Panc1 (cell line): ENCODE measurements at regions not wholly inside any gene's neighbourhood (a gene's known extent, or its start where the extent isn't known, plus 50 kb on each side); places are given as distances from the start of the nearest gene placed in this dataset.

Experiments
- ATAC-seq: fragments of 200-7000 bp; cut with Tn5 transposase; 2 replicates; pipeline ENCODE4 v1.9.1; 2020; ENCODE audit warnings: mild to moderate bottlenecking, moderate library complexity
- BruUV-seq: library from RNA; stranded (reverse); fragments of 400-500 nt; replicated peaks from 2 replicates; lab custom pipeline; 2021; lab: Mats Ljungman, UMichigan
- CTCF ChIA-PET: fragments of 300-600 bp; sonication (Branson Sonifier 250); formaldehyde crosslinking; loops from one replicate; lab custom pipeline; 2022; ENCODE audit warnings: antibody characterized with exemption; lab: Charles Lee
- POLR2A ChIA-PET: fragments of 300-600 bp; sonication (Branson Sonifier 250); formaldehyde crosslinking; loops from one replicate; lab custom pipeline; 2022; ENCODE audit warnings: antibody characterized with exemption; lab: Charles Lee
- DNase-seq: peaks from one replicate; pipeline ENCODE4 v3.0.0-alpha.2; 2010; ENCODE audit warnings: low read depth, low spot score
- H3K27ac ChIP-seq: 2 replicates; pipeline ENCODE4 v1.5.1; 2011; ENCODE audit warnings: mild to moderate bottlenecking, low read length, inconsistent platforms
- H3K27me3 ChIP-seq: fragments of 200-500 bp; sonication (Bioruptor generic); 2 replicates; pipeline ENCODE4 v1.6.0; 2014; ENCODE audit warnings: low read length, inconsistent platforms; ENCODE audit not compliant: control insufficient read depth, insufficient read depth
- H3K36me3 ChIP-seq: fragments of 200-500 bp; sonication (Bioruptor generic); 2 replicates; pipeline ENCODE4 v1.5.1; 2014; ENCODE audit warnings: inconsistent platforms, mild to moderate bottlenecking, low read length, moderate library complexity; ENCODE audit not compliant: control insufficient read depth, insufficient read depth
- H3K4me1 ChIP-seq: 2 replicates; pipeline ENCODE4 v1.5.1; 2011; ENCODE audit warnings: inconsistent platforms, mild to moderate bottlenecking, low read length, moderate library complexity; ENCODE audit not compliant: control insufficient read depth, insufficient read depth
- H3K4me3 ChIP-seq, 2 experiments: 2 replicates each; pipeline ENCODE4 v1.5.1; 2011 to 2012; ENCODE audit warnings: low read depth in 2 of 2, low read length in 2 of 2, mild to moderate bottlenecking in 2 of 2, inconsistent platforms in 1 of 2, moderate library complexity in 1 of 2
- H3K9me3 ChIP-seq: fragments of 200-500 bp; sonication (Bioruptor generic); 2 replicates; pipeline ENCODE4 v1.5.1; 2014; ENCODE audit warnings: low read depth, mild to moderate bottlenecking, inconsistent platforms, low read length, moderate library complexity; ENCODE audit not compliant: control insufficient read depth, insufficient read depth
- POLR2AphosphoS5 ChIP-seq: IDR thresholded peaks from 2 replicates; pipeline ENCODE4 v1.6.1; 2012; ENCODE audit warnings: mild to moderate bottlenecking, low read depth, low read length, moderate library complexity
- SIN3A ChIP-seq: IDR thresholded peaks from 2 replicates; pipeline ENCODE4 v1.6.1; 2012; ENCODE audit warnings: low read depth, mild to moderate bottlenecking, low read length, moderate library complexity, borderline replicate concordance; ENCODE audit not compliant: insufficient read depth
- TCF7L2 ChIP-seq: IDR thresholded peaks from 2 replicates; pipeline ENCODE4 v1.6.1; 2011; ENCODE audit warnings: mild to moderate bottlenecking, low read depth, low read length, inconsistent platforms
- in situ Hi-C: cut with HindIII; loops from 2 replicates; pipeline ENCODE4 v1.10.0; 2016; ENCODE audit warnings: low sequenced_read_pairs, low pct_unique_long_range_greater_than_20kb
- intact Hi-C: fragments of 100-400 bp; cut with micrococcal nuclease; formaldehyde crosslinking; loops from one replicate; pipeline ENCODE4 v1.10.0; 2022; ENCODE audit not compliant: unreplicated experiment
- TF ChIP-seq, protein P1 (sequence below): fragments of 450-650 bp; IDR thresholded peaks from 2 replicates; pipeline ENCODE4 v1.5.1; 2017; ENCODE audit warnings: mild to moderate bottlenecking
- TF ChIP-seq, protein P2 (sequence below), 2 experiments: IDR thresholded peaks; 2 replicates each; pipeline ENCODE4 v1.6.1; 2011 to 2012; ENCODE audit warnings: low read depth in 2 of 2, control low read depth in 1 of 2, low read length in 1 of 2, mild to moderate bottlenecking in 1 of 2, moderate library complexity in 1 of 2; ENCODE audit not compliant: insufficient read depth in 1 of 2

DNA sequence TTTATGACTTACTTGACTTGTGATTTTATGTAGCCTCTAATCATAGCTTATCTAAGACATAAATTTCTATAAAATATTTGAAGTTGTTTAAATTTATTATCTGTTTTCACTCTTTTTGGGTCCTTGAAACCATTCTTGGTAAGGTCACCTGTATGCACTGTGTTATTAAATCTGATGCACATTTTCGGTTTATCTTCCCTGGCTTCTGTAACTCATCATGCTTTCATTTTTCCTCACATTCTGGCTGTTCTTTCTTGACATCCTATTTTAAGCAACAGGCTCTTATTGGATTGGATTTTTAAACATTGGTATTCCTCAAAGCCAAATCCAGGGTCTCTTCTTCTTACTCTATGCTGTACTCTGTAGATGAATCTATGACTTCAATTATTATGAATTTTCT, 341.6 kb downstream of the TGFB2 start:
- H3K36me3 ChIP-seq = no peaks in the 10 kb centered on the region
- no peak overlapping the region; the same call in 1 of the 2 replicates for H3K27ac ChIP-seq
- ChIA-PET POLR2A (no interaction called here), CTCF (no interaction called here)
- H3K4me3 ChIP-seq = no peak overlapping the region
- in situ Hi-C loops (no loop called here), intact Hi-C loops (no loop called here)
- no peaks in the 10 kb centered on the region for H3K9me3 ChIP-seq
- DNase-seq (no peak), ATAC-seq (no peak)
- TF ChIP-seq TCF7L2 (no peak), SIN3A (no peak), POLR2AphosphoS5 (no peak)
- TF ChIP-seq, protein P1, sequence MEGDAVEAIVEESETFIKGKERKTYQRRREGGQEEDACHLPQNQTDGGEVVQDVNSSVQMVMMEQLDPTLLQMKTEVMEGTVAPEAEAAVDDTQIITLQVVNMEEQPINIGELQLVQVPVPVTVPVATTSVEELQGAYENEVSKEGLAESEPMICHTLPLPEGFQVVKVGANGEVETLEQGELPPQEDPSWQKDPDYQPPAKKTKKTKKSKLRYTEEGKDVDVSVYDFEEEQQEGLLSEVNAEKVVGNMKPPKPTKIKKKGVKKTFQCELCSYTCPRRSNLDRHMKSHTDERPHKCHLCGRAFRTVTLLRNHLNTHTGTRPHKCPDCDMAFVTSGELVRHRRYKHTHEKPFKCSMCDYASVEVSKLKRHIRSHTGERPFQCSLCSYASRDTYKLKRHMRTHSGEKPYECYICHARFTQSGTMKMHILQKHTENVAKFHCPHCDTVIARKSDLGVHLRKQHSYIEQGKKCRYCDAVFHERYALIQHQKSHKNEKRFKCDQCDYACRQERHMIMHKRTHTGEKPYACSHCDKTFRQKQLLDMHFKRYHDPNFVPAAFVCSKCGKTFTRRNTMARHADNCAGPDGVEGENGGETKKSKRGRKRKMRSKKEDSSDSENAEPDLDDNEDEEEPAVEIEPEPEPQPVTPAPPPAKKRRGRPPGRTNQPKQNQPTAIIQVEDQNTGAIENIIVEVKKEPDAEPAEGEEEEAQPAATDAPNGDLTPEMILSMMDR = no peak
- TF ChIP-seq, protein P2, sequence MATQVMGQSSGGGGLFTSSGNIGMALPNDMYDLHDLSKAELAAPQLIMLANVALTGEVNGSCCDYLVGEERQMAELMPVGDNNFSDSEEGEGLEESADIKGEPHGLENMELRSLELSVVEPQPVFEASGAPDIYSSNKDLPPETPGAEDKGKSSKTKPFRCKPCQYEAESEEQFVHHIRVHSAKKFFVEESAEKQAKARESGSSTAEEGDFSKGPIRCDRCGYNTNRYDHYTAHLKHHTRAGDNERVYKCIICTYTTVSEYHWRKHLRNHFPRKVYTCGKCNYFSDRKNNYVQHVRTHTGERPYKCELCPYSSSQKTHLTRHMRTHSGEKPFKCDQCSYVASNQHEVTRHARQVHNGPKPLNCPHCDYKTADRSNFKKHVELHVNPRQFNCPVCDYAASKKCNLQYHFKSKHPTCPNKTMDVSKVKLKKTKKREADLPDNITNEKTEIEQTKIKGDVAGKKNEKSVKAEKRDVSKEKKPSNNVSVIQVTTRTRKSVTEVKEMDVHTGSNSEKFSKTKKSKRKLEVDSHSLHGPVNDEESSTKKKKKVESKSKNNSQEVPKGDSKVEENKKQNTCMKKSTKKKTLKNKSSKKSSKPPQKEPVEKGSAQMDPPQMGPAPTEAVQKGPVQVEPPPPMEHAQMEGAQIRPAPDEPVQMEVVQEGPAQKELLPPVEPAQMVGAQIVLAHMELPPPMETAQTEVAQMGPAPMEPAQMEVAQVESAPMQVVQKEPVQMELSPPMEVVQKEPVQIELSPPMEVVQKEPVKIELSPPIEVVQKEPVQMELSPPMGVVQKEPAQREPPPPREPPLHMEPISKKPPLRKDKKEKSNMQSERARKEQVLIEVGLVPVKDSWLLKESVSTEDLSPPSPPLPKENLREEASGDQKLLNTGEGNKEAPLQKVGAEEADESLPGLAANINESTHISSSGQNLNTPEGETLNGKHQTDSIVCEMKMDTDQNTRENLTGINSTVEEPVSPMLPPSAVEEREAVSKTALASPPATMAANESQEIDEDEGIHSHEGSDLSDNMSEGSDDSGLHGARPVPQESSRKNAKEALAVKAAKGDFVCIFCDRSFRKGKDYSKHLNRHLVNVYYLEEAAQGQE (IDR thresholded peaks at IDR 0.05; ENCODE audit: insufficient read depth in 1 of 2, low read depth in 2 of 2, low read length in 1 of 2) = no peak
- H3K27me3 ChIP-seq = no peaks in the 10 kb centered on the region
- no peaks in the 10 kb centered on the region for H3K4me1 ChIP-seq
- no TSS peak for BruUV-seq

DNA sequence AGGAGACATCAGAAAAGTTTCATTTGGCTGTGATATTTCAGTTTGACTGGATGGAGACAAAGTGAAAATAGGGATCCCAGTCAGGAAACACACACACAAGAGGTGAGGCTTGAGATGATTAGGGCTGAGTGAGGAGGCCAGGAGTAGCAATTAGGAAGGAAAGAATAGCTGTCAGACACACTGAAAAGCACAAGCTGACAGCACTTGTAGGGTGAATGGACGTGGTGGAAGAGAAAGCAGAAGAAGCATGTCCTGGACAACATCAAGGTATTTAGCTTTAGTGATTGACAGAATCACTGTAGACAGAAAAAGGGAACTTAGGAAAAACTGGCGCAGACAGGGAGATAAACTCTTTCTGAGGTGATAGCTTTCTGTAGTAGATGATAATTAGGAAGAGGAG, 347.7 kb downstream of the TGFB2 start:
- TF ChIP-seq, protein P2 (IDR thresholded peaks at IDR 0.05; ENCODE audit: insufficient read depth in 1 of 2, low read depth in 2 of 2, low read length in 1 of 2) = no peak
- TF ChIP-seq POLR2AphosphoS5 (no peak), SIN3A (no peak), TCF7L2 (no peak)
- TF ChIP-seq, protein P1 = no peak
- ChIA-PET POLR2A (no interaction called here), CTCF (no interaction called here)

More for the DNA sequence above, 347.7 kb downstream of the TGFB2 start:
- ATAC-seq = no peak
- no TSS peak for BruUV-seq
- Histone ChIP-seq H3K9me3 (no peaks in the 10 kb centered on the region), H3K4me1 (peaks cover 9% of the 10 kb centered on the region; the same call in 1 of the 2 replicates), H3K27ac (peak overlapping the region; percentile 64; the same call in 1 of the 2 replicates), H3K27me3 (no peaks in the 10 kb centered on the region), H3K4me3 (no peak overlapping the region), H3K36me3 (no peaks in the 10 kb centered on the region)
- in situ Hi-C loops = no loop called here
- DNase-seq = no peak
- intact Hi-C loops = loop anchor here (10.0 kb wide), 1 partner anchor 372 kb away; no protein-coding TSS in a partner anchor
